Parathyroid adenoma (tissue), 2 donors: ENCODE measurements at regions not wholly inside any gene's neighbourhood (a gene's known extent, or its start where the extent isn't known, plus 50 kb on each side); places are given as distances from the start of the nearest gene placed in this dataset.

Source experiments
- H2AFZ ChIP-seq: fragments of 300-600 bp; sonication (generic); one replicate; pipeline ENCODE4 v1.7.0; 2017; ENCODE audit warnings: antibody characterized with exemption, mild to moderate bottlenecking
- H3K27ac ChIP-seq: fragments of 300-600 bp; sonication (generic); one replicate; pipeline ENCODE4 v1.7.0; 2017
- H3K27me3 ChIP-seq: fragments of 300-600 bp; sonication (generic); one replicate; pipeline ENCODE4 v1.7.0; 2017; ENCODE audit warnings: low read length; ENCODE audit not compliant: control insufficient read depth, insufficient read depth
- H3K36me3 ChIP-seq: fragments of 300-600 bp; sonication (generic); one replicate; pipeline ENCODE4 v1.7.0; 2017; ENCODE audit warnings: low read length; ENCODE audit not compliant: control insufficient read depth, insufficient read depth
- H3K4me1 ChIP-seq: fragments of 300-600 bp; sonication (generic); one replicate; pipeline ENCODE4 v1.7.0; 2017; ENCODE audit warnings: control low read depth
- H3K4me2 ChIP-seq: fragments of 300-600 bp; sonication (generic); one replicate; pipeline ENCODE4 v1.7.0; 2017; ENCODE audit warnings: low read length
- H3K4me3 ChIP-seq: fragments of 300-600 bp; sonication (generic); one replicate; pipeline ENCODE4 v1.7.0; 2017; ENCODE audit warnings: low read depth, low read length
- H3K79me2 ChIP-seq: fragments of 300-600 bp; sonication (generic); one replicate; pipeline ENCODE4 v1.7.0; 2017; ENCODE audit warnings: control low read depth
- H3K9ac ChIP-seq: fragments of 300-600 bp; sonication (generic); one replicate; pipeline ENCODE4 v1.7.0; 2017; ENCODE audit warnings: mild to moderate bottlenecking
- H3K9me3 ChIP-seq: fragments of 300-600 bp; sonication (generic); one replicate; pipeline ENCODE4 v1.7.0; 2017; ENCODE audit warnings: low read length; ENCODE audit not compliant: control insufficient read depth
- TF ChIP-seq, protein P1 (sequence below): fragments of 300-600 bp; sonication (generic); IDR thresholded peaks from one replicate; pipeline ENCODE4 v1.7.0; 2017; ENCODE audit warnings: antibody characterized with exemption, mild to moderate bottlenecking
- donor health status: primary hyperparathyroidism.

DNA sequence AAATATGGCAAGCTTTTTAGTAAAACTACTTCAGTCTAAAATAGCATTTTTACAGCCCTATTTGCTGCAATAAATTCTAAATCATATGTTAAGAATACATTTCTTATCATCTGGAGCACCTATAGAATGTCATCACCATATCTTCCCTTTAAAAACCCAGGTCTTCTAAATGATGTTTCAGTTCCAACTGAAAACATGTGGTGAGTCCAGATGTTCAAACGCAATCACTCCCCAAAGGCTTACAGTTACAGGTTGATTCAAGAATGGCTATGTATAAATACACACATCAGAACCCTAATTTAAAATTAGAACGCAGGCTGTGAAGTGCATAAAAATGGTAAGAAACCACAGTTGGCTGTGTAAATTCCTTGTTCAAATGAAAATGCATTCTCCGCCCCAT, 796.3 kb downstream of the MAT2B start:
- no peaks in the 10 kb centered on the region for H3K36me3 ChIP-seq
- no peak overlapping the region for H3K9ac ChIP-seq
- H3K27me3 ChIP-seq = no peaks in the 10 kb centered on the region
- H3K79me2 ChIP-seq = no peaks in the 10 kb centered on the region
- H3K4me3 ChIP-seq = no peak overlapping the region
- no peak overlapping the region for H3K4me2 ChIP-seq
- no peak overlapping the region for H3K27ac ChIP-seq
- no peaks in the 10 kb centered on the region for H3K4me1 ChIP-seq
- no peaks in the 10 kb centered on the region for H3K9me3 ChIP-seq
- TF ChIP-seq, protein P1, sequence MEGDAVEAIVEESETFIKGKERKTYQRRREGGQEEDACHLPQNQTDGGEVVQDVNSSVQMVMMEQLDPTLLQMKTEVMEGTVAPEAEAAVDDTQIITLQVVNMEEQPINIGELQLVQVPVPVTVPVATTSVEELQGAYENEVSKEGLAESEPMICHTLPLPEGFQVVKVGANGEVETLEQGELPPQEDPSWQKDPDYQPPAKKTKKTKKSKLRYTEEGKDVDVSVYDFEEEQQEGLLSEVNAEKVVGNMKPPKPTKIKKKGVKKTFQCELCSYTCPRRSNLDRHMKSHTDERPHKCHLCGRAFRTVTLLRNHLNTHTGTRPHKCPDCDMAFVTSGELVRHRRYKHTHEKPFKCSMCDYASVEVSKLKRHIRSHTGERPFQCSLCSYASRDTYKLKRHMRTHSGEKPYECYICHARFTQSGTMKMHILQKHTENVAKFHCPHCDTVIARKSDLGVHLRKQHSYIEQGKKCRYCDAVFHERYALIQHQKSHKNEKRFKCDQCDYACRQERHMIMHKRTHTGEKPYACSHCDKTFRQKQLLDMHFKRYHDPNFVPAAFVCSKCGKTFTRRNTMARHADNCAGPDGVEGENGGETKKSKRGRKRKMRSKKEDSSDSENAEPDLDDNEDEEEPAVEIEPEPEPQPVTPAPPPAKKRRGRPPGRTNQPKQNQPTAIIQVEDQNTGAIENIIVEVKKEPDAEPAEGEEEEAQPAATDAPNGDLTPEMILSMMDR = no peak
- no peak overlapping the region for H2AFZ ChIP-seq

GRCh38 chr5:164302533-164303235, 797.3 kb downstream of the MAT2B start:
- Histone ChIP-seq H3K4me1 (no peaks in the 10 kb centered on the region), H3K4me2 (no peak overlapping the region), H3K27me3 (no peaks in the 10 kb centered on the region), H3K79me2 (no peaks in the 10 kb centered on the region), H2AFZ (no peak overlapping the region), H3K9ac (no peak overlapping the region), H3K9me3 (no peaks in the 10 kb centered on the region), H3K27ac (no peak overlapping the region), H3K36me3 (no peaks in the 10 kb centered on the region), H3K4me3 (no peak overlapping the region)
- TF ChIP-seq, protein P1 = no peak

- Histone ChIP-seq H3K27ac (no peak overlapping the region), H3K27me3 (no peaks in the 10 kb centered on the region), H3K79me2 (no peaks in the 10 kb centered on the region), H3K36me3 (no peaks in the 10 kb centered on the region), H3K4me3 (no peak overlapping the region), H3K4me2 (no peak overlapping the region), H3K4me1 (no peaks in the 10 kb centered on the region), H3K9ac (no peak overlapping the region), H2AFZ (no peak overlapping the region), H3K9me3 (no peaks in the 10 kb centered on the region)
- TF ChIP-seq, protein P1 = no peak
These were observed 798.3 kb downstream of the MAT2B start for GRCh38 chr5:164303646-164304215.

DNA sequence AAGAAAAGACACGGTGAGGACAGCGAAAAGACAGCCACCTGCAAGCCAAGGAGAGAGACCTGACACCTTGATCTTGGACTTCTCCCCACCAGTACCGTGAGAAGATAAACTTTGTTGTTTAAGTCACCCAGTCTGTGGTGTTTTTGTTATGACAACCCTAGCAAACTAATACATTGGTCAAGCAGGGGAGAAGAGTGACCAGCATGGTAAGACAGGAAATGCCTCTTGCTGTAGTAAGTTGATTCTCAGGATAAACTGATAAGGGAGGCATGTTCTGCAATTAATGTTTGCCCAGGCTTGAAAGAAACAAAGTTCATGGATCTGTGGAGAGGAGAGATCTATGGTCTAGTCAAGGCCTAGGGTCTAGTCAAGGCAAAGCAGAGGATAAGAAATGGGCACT, 801.2 kb downstream of the MAT2B start:
- Histone ChIP-seq H3K4me2 (no peak overlapping the region), H3K79me2 (no peaks in the 10 kb centered on the region), H3K4me1 (no peaks in the 10 kb centered on the region), H3K9me3 (no peaks in the 10 kb centered on the region), H3K9ac (no peak overlapping the region), H3K36me3 (no peaks in the 10 kb centered on the region), H3K27ac (no peak overlapping the region), H2AFZ (no peak overlapping the region), H3K27me3 (no peaks in the 10 kb centered on the region), H3K4me3 (no peak overlapping the region)
- TF ChIP-seq, protein P1 = no peak

- Histone ChIP-seq H3K36me3 (no peaks in the 10 kb centered on the region), H3K4me1 (no peaks in the 10 kb centered on the region), H3K27me3 (no peaks in the 10 kb centered on the region), H3K79me2 (no peaks in the 10 kb centered on the region), H3K9me3 (no peaks in the 10 kb centered on the region), H3K9ac (no peak overlapping the region), H3K4me3 (no peak overlapping the region), H3K4me2 (no peak overlapping the region), H3K27ac (no peak overlapping the region), H2AFZ (no peak overlapping the region)
- TF ChIP-seq, protein P1 = no peak
These were observed 807.4 kb downstream of the MAT2B start for GRCh38 chr5:164312801-164313200.
